ENCODE measurements at regions not wholly inside any gene's neighbourhood (a gene's known extent, or its start where the extent isn't known, plus 50 kb on each side); places are given as distances from the start of the nearest gene placed in this dataset.

GRCh38 chr6:15754706-15755079 is 91.9 kb upstream of the DTNBP1 start:
- Mint-ChIP-seq H3K27ac (ENCODE audit: unreplicated experiment) (no peak overlapping the region), H3K36me3 (ENCODE audit: insufficient read depth, unreplicated experiment) (no peaks in the 10 kb centered on the region), H3K9me3 (ENCODE audit: low read depth, unreplicated experiment) (no peaks in the 10 kb centered on the region), H3K27me3 (ENCODE audit: unreplicated experiment) (no peaks in the 10 kb centered on the region), H3K4me1 (ENCODE audit: low read depth, unreplicated experiment) (no peaks in the 10 kb centered on the region), H3K4me3 (ENCODE audit: low read depth, unreplicated experiment) (no peak overlapping the region)
- intact Hi-C loops (cut with micrococcal nuclease; ENCODE audit: unreplicated experiment), result no loop called here
- CTCF ChIA-PET, result no interaction called here
- TF ChIP-seq, protein P1, sequence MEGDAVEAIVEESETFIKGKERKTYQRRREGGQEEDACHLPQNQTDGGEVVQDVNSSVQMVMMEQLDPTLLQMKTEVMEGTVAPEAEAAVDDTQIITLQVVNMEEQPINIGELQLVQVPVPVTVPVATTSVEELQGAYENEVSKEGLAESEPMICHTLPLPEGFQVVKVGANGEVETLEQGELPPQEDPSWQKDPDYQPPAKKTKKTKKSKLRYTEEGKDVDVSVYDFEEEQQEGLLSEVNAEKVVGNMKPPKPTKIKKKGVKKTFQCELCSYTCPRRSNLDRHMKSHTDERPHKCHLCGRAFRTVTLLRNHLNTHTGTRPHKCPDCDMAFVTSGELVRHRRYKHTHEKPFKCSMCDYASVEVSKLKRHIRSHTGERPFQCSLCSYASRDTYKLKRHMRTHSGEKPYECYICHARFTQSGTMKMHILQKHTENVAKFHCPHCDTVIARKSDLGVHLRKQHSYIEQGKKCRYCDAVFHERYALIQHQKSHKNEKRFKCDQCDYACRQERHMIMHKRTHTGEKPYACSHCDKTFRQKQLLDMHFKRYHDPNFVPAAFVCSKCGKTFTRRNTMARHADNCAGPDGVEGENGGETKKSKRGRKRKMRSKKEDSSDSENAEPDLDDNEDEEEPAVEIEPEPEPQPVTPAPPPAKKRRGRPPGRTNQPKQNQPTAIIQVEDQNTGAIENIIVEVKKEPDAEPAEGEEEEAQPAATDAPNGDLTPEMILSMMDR (IDR thresholded peaks at IDR 0.05; ENCODE audit: unreplicated experiment), result no peak
- no peak for DNase-seq
- BruUV-seq (replicated peaks), result no TSS peak

DNA sequence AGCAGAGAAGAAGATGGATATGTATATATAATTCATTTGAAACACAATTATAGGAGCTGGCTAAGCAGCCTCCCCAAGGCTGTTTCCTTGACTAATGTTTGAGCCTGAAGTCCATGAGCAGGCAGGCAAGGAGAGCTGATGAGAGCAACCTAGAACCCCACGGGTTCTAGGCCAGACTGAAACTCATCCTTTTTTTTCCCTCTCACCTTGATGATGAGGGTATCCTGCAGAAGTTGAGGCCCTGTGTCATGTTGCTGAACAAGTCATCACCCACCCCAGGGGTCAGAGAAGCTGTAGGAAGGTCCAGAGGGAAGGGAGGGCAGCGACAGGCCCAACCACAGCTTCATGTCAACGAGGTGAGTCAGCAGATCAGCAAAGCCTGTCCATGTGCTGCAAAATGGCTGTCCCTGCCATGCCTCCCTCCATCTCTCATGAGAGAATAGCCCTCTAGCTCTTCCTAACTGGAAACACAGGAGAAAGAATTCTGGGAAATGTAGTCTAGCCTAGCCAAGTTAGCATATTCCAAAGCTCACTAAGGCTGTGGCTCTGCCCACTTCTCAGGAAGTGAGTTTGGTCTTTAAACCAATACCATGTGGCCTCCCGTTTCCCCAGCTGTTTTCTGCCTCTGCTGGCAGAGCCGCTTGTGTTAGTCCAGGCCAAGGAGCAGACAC is 91.3 kb upstream of the DTNBP1 start:
- H3K27me3 Mint-ChIP-seq (ENCODE audit: unreplicated experiment), result no peaks in the 10 kb centered on the region
- BruUV-seq (replicated peaks), result no TSS peak
- H3K4me3 Mint-ChIP-seq (ENCODE audit: low read depth, unreplicated experiment), result no peak overlapping the region
- CTCF ChIA-PET, result interaction anchor here (0.6 kb wide), 1 partner anchor 71 kb away, joined by 3 read pairs; no protein-coding TSS in a partner anchor
- TF ChIP-seq, protein P1 (IDR thresholded peaks at IDR 0.05; ENCODE audit: unreplicated experiment), result no peak
- DNase-seq, result no peak
- H3K4me1 Mint-ChIP-seq (ENCODE audit: low read depth, unreplicated experiment), result no peaks in the 10 kb centered on the region
- H3K9me3 Mint-ChIP-seq (ENCODE audit: low read depth, unreplicated experiment), result no peaks in the 10 kb centered on the region
- H3K27ac Mint-ChIP-seq (ENCODE audit: unreplicated experiment), result no peak overlapping the region
- H3K36me3 Mint-ChIP-seq (ENCODE audit: insufficient read depth, unreplicated experiment), result no peaks in the 10 kb centered on the region
- intact Hi-C loops (cut with micrococcal nuclease; ENCODE audit: unreplicated experiment), result no loop called here

DNA sequence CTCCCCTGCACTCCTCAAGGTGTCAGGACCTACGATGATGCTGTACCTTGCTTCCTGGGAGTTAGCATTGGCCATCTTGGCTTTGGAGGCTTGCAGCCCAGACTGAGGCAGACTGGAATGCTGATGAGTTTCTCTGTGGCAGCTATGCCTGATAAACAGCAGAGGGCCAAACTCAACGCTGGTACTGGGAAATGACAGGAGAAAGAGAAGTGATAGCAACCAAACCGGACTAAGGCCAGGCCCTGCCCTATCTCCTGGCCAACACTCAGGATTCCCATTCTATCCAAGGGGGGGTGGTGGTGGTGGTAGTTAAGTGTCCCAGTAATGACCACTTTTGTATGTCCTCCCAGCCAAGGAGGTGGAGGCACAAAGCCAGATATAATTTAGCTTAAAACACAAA is 90.0 kb upstream of the DTNBP1 start:
- no peaks in the 10 kb centered on the region for H3K36me3 Mint-ChIP-seq (ENCODE audit: insufficient read depth, unreplicated experiment)
- CTCF ChIA-PET, result no interaction called here

GRCh38 chr6:15751721-15752350 is 89.0 kb upstream of the DTNBP1 start:
- no peak overlapping the region for H3K4me3 Mint-ChIP-seq (ENCODE audit: low read depth, unreplicated experiment)
- H3K36me3 Mint-ChIP-seq (ENCODE audit: insufficient read depth, unreplicated experiment), result no peaks in the 10 kb centered on the region
- H3K27me3 Mint-ChIP-seq (ENCODE audit: unreplicated experiment), result no peaks in the 10 kb centered on the region
- CTCF ChIA-PET, result no interaction called here
- no peaks in the 10 kb centered on the region for H3K4me1 Mint-ChIP-seq (ENCODE audit: low read depth, unreplicated experiment)
- TF ChIP-seq, protein P1 (IDR thresholded peaks at IDR 0.05; ENCODE audit: unreplicated experiment), result no peak
- no TSS peak for BruUV-seq (replicated peaks)
- intact Hi-C loops (cut with micrococcal nuclease; ENCODE audit: unreplicated experiment), result no loop called here
- DNase-seq, result no peak
- H3K27ac Mint-ChIP-seq (ENCODE audit: unreplicated experiment), result no peak overlapping the region
- no peaks in the 10 kb centered on the region for H3K9me3 Mint-ChIP-seq (ENCODE audit: low read depth, unreplicated experiment)

More for the DNA sequence above, 90.0 kb upstream of the DTNBP1 start:
- H3K27ac Mint-ChIP-seq (ENCODE audit: unreplicated experiment), result no peak overlapping the region
- TF ChIP-seq, protein P1 (IDR thresholded peaks at IDR 0.05; ENCODE audit: unreplicated experiment), result no peak
- no peaks in the 10 kb centered on the region for H3K27me3 Mint-ChIP-seq (ENCODE audit: unreplicated experiment)
- peak; percentile 6 for DNase-seq
- H3K4me1 Mint-ChIP-seq (ENCODE audit: low read depth, unreplicated experiment), result no peaks in the 10 kb centered on the region
- no peaks in the 10 kb centered on the region for H3K9me3 Mint-ChIP-seq (ENCODE audit: low read depth, unreplicated experiment)
- no peak overlapping the region for H3K4me3 Mint-ChIP-seq (ENCODE audit: low read depth, unreplicated experiment)
- no TSS peak for BruUV-seq (replicated peaks)
- intact Hi-C loops (cut with micrococcal nuclease; ENCODE audit: unreplicated experiment), result no loop called here
